Activated CD8-positive, alpha-beta memory T cell treated with anti-CD3 and anti-CD28 coated beads, Interleukin-2, amount 10 ng/mL, durations not matched to agents 7 days and 5 days (primary cell): ENCODE measurements at regions not wholly inside any gene's neighbourhood (a gene's known extent, or its start where the extent isn't known, plus 50 kb on each side); places are given as distances from the start of the nearest gene placed in this dataset.

Experiments
- ATAC-seq: fragments of 150-1000 bp; cut with Tn5 transposase; one replicate; pipeline ENCODE4 v1.10.0; 2021; ENCODE audit warnings: moderate library complexity
- CTCF ChIA-PET: fragments of 350-600 bp; sonication (Branson Sonifier 250); formaldehyde crosslinking; loops from one replicate; lab custom pipeline; 2021; ENCODE audit warnings: antibody characterized with exemption; lab: Charles Lee
- DNase-seq: peaks from one replicate; pipeline ENCODE4 v3.0.0-alpha.2; 2020
- H3K27ac Mint-ChIP-seq: one replicate; pipeline ENCODE4 v1.8.0; 2021; ENCODE audit warnings: mild to moderate bottlenecking, mixed read lengths
- H3K27me3 Mint-ChIP-seq: one replicate; pipeline ENCODE4 v1.8.0; 2021; ENCODE audit warnings: mixed read lengths
- H3K36me3 Mint-ChIP-seq: one replicate; pipeline ENCODE4 v1.8.0; 2021; ENCODE audit warnings: mild to moderate bottlenecking, mixed read lengths
- H3K4me1 Mint-ChIP-seq: one replicate; pipeline ENCODE4 v1.8.0; 2021; ENCODE audit warnings: mixed read lengths
- H3K4me3 Mint-ChIP-seq: one replicate; pipeline ENCODE4 v1.8.0; 2021; ENCODE audit warnings: mild to moderate bottlenecking, moderate library complexity, mixed read lengths
- H3K9me3 Mint-ChIP-seq: one replicate; pipeline ENCODE4 v1.8.0; 2022; ENCODE audit warnings: low read depth, mixed read lengths

DNA sequence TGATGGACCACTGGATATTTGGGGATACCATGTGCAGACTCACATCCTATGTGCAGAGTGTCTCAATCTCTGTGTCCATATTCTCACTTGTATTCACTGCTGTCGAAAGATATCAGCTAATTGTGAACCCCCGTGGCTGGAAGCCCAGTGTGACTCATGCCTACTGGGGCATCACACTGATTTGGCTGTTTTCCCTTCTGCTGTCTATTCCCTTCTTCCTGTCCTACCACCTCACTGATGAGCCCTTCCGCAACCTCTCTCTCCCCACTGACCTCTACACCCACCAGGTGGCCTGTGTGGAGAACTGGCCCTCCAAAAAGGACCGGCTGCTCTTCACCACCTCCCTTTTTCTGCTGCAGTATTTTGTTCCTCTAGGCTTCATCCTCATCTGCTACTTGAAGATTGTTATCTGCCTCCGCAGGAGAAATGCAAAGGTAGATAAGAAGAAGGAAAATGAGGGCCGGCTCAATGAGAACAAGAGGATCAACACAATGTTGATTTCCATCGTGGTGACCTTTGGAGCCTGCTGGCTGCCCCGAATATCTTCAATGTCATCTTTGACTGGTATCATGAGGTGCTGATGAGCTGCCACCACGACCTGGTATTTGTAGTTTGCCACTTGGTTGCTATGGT, 54.5 kb upstream of the HNRNPA0 start:
- no peak for DNase-seq
- no peak overlapping the region for H3K4me3 Mint-ChIP-seq
- no peaks in the 10 kb centered on the region for H3K4me1 Mint-ChIP-seq
- peaks cover 8% of the 10 kb centered on the region for H3K36me3 Mint-ChIP-seq
- H3K27ac Mint-ChIP-seq = no peak overlapping the region
- CTCF ChIA-PET = interaction anchor here (0.8 kb wide), 1 partner anchor 30 kb away, joined by 3 read pairs; no protein-coding TSS in a partner anchor
- no peaks in the 10 kb centered on the region for H3K9me3 Mint-ChIP-seq
- H3K27me3 Mint-ChIP-seq = peaks cover 4% of the 10 kb centered on the region
- ATAC-seq = no peak

DNA sequence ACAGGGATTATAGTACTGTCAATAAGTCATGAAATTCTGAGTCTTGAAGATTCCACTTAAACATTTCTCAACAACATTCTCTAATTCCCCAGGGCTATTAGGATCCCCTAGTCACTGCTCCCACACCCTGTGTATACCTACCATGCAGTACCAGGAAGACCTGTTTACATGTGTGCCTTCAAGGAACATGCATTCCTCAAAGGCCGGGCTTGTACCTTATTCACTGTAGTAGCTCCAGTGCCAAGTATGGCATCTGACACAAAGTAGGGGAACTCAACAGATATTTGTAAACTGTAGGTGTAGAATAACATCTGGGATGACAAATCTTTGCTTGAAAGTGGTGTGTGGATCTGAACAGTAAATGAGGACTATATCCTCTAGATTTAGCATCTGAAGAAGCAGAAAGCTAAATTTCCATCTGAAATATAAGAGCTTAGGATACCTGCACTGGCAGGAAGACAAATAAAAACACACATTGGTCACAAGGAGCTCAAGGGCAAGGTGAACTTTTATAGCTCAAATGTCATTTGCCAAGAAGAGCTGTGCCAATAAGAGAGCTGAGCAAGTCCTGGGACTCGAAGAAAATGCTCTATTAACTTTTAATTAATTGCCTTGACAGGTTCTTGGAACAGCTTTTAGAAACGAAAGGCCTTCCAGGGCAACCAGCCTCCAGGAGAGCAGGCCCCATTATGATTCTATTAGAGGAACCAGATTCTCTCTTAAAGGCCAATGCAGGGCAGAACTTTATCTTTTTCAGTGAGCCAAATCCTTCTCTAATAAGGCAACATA, 52.3 kb upstream of the MYOT start:
- DNase-seq = no peak
- Mint-ChIP-seq H3K4me3 (no peak overlapping the region), H3K4me1 (no peaks in the 10 kb centered on the region), H3K27ac (no peak overlapping the region), H3K27me3 (no peaks in the 10 kb centered on the region), H3K9me3 (no peaks in the 10 kb centered on the region), H3K36me3 (peaks cover 10% of the 10 kb centered on the region)
- CTCF ChIA-PET = interaction anchor here (0.7 kb wide), 1 partner anchor 12 kb away, joined by 4 read pairs; no protein-coding TSS in a partner anchor
- ATAC-seq = no peak
